ENCODE measurements at regions not wholly inside any gene's neighbourhood (a gene's known extent, or its start where the extent isn't known, plus 50 kb on each side); places are given as distances from the start of the nearest gene placed in this dataset.
A peak's percentile ranks its signal among the peaks of the same experiment; 100 is the strongest.

DNA sequence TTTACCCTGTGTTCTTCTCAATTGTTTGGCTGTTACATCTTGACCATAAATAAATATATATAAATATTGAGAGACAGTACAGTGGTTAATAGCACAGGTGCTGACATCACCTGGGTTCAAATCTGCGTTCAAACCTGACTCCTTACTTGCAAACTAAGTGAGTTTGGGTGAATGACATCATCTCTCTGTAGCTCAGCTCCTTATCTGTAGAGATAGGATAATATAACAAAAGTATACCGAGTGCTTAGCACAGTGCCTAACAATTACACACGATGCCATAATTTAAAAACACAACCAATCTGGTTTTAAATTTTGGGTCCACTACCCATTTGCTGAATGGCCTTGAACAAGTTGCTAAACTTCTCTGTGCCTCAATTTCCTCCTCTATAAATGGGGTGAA is 86.6 kb downstream of the RRAGC start:
- no peak for ATAC-seq
- Mint-ChIP-seq H3K4me1 (peaks cover 12% of the 10 kb centered on the region), H3K27me3 (ENCODE audit: low read depth) (peaks cover 5% of the 10 kb centered on the region; the same call in 1 of the 2 replicates), H3K4me3 (no peak overlapping the region), H3K27ac (no peak overlapping the region), H3K9me3 (no peaks in the 10 kb centered on the region), H3K36me3 (no peaks in the 10 kb centered on the region)
- no peak for DNase-seq (ENCODE audit: low spot score)
- ChIA-PET POLR2A (interaction anchor here (0.6 kb wide), 1 partner anchor 17 kb away, joined by 3 read pairs; no protein-coding TSS in a partner anchor), CTCF (no interaction called here)
- TF ChIP-seq SMAD3 (CRISPR knock-in tag; IDR thresholded peaks at IDR 0.05; ENCODE audit: borderline replicate concordance) (no peak), HMGA2 (CRISPR knock-in tag; IDR thresholded peaks at IDR 0.05) (no peak), ESRRA (CRISPR knock-in tag; IDR thresholded peaks at IDR 0.05; ENCODE audit: borderline replicate concordance) (no peak), NFYB (CRISPR knock-in tag; conservative IDR thresholded peaks at IDR 0.05; ENCODE audit: low read depth) (no peak), ZNF219 (CRISPR knock-in tag; IDR thresholded peaks at IDR 0.05; ENCODE audit: borderline replicate concordance) (no peak), TEAD1 (CRISPR knock-in tag; IDR thresholded peaks at IDR 0.05) (no peak), CREM (CRISPR knock-in tag; IDR thresholded peaks at IDR 0.05) (no peak), TEAD4 (CRISPR knock-in tag; IDR thresholded peaks at IDR 0.05) (no peak), TCF7 (CRISPR knock-in tag; IDR thresholded peaks at IDR 0.05; ENCODE audit: low read depth) (no peak), ATF1 (CRISPR knock-in tag; IDR thresholded peaks at IDR 0.05) (no peak), GTF2I (CRISPR knock-in tag; conservative IDR thresholded peaks at IDR 0.05) (no peak), AR (CRISPR knock-in tag; IDR thresholded peaks at IDR 0.05) (no peak), ZBTB21 (CRISPR knock-in tag; IDR thresholded peaks at IDR 0.05; ENCODE audit: borderline replicate concordance) (no peak), ZMAT4 (CRISPR knock-in tag; IDR thresholded peaks at IDR 0.05) (no peak), ZNF423 (CRISPR knock-in tag; IDR thresholded peaks at IDR 0.05) (no peak), TP53 (CRISPR knock-in tag; IDR thresholded peaks at IDR 0.05) (no peak), EMX1 (CRISPR knock-in tag; IDR thresholded peaks at IDR 0.05) (no peak)
- TF ChIP-seq, protein P1, sequence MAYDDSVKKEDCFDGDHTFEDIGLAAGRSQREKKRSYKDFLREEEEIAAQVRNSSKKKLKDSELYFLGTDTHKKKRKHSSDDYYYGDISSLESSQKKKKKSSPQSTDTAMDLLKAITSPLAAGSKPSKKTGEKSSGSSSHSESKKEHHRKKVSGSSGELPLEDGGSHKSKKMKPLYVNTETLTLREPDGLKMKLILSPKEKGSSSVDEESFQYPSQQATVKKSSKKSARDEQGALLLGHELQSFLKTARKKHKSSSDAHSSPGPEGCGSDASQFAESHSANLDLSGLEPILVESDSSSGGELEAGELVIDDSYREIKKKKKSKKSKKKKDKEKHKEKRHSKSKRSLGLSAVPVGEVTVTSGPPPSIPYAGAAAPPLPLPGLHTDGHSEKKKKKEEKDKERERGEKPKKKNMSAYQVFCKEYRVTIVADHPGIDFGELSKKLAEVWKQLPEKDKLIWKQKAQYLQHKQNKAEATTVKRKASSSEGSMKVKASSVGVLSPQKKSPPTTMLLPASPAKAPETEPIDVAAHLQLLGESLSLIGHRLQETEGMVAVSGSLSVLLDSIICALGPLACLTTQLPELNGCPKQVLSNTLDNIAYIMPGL (CRISPR knock-in tag; IDR thresholded peaks at IDR 0.05): no peak
- TF ChIP-seq, protein P2, sequence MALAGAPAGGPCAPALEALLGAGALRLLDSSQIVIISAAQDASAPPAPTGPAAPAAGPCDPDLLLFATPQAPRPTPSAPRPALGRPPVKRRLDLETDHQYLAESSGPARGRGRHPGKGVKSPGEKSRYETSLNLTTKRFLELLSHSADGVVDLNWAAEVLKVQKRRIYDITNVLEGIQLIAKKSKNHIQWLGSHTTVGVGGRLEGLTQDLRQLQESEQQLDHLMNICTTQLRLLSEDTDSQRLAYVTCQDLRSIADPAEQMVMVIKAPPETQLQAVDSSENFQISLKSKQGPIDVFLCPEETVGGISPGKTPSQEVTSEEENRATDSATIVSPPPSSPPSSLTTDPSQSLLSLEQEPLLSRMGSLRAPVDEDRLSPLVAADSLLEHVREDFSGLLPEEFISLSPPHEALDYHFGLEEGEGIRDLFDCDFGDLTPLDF (CRISPR knock-in tag; IDR thresholded peaks at IDR 0.05): no peak
- TF ChIP-seq, protein P3, sequence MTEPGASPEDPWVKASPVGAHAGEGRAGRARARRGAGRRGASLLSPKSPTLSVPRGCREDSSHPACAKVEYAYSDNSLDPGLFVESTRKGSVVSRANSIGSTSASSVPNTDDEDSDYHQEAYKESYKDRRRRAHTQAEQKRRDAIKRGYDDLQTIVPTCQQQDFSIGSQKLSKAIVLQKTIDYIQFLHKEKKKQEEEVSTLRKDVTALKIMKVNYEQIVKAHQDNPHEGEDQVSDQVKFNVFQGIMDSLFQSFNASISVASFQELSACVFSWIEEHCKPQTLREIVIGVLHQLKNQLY (CRISPR knock-in tag; IDR thresholded peaks at IDR 0.05): no peak

- Mint-ChIP-seq H3K9me3 (no peaks in the 10 kb centered on the region), H3K27me3 (ENCODE audit: low read depth) (peaks cover 8% of the 10 kb centered on the region; the same call in 1 of the 2 replicates), H3K27ac (no peak overlapping the region), H3K4me1 (peaks cover 12% of the 10 kb centered on the region), H3K36me3 (no peaks in the 10 kb centered on the region), H3K4me3 (no peak overlapping the region)
- POLR2A ChIA-PET: no interaction called here
- DNase-seq (ENCODE audit: low spot score): no peak
- peak; percentile 73 for ATAC-seq
- CTCF ChIA-PET: no interaction called here
- TF ChIP-seq ZNF416 (CRISPR knock-in tag; IDR thresholded peaks at IDR 0.05) (no peak), KAT7 (CRISPR knock-in tag; IDR thresholded peaks at IDR 0.05; ENCODE audit: borderline replicate concordance) (no peak), NR3C1 (CRISPR knock-in tag; conservative IDR thresholded peaks at IDR 0.05; ENCODE audit: low read depth) (no peak), FOXJ3 (CRISPR knock-in tag; IDR thresholded peaks at IDR 0.05; ENCODE audit: borderline replicate concordance) (no peak)
- TF ChIP-seq, protein P4, sequence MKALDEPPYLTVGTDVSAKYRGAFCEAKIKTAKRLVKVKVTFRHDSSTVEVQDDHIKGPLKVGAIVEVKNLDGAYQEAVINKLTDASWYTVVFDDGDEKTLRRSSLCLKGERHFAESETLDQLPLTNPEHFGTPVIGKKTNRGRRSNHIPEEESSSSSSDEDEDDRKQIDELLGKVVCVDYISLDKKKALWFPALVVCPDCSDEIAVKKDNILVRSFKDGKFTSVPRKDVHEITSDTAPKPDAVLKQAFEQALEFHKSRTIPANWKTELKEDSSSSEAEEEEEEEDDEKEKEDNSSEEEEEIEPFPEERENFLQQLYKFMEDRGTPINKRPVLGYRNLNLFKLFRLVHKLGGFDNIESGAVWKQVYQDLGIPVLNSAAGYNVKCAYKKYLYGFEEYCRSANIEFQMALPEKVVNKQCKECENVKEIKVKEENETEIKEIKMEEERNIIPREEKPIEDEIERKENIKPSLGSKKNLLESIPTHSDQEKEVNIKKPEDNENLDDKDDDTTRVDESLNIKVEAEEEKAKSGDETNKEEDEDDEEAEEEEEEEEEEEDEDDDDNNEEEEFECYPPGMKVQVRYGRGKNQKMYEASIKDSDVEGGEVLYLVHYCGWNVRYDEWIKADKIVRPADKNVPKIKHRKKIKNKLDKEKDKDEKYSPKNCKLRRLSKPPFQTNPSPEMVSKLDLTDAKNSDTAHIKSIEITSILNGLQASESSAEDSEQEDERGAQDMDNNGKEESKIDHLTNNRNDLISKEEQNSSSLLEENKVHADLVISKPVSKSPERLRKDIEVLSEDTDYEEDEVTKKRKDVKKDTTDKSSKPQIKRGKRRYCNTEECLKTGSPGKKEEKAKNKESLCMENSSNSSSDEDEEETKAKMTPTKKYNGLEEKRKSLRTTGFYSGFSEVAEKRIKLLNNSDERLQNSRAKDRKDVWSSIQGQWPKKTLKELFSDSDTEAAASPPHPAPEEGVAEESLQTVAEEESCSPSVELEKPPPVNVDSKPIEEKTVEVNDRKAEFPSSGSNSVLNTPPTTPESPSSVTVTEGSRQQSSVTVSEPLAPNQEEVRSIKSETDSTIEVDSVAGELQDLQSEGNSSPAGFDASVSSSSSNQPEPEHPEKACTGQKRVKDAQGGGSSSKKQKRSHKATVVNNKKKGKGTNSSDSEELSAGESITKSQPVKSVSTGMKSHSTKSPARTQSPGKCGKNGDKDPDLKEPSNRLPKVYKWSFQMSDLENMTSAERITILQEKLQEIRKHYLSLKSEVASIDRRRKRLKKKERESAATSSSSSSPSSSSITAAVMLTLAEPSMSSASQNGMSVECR (CRISPR knock-in tag; IDR thresholded peaks at IDR 0.05; ENCODE audit: borderline replicate concordance): no peak
Observed at GRCh38 chr1:38772026-38772425, 87.5 kb downstream of the RRAGC start.

All from WTC11 (cell line).